NT2/D1 (cell line): ENCODE measurements at regions not wholly inside any gene's neighbourhood (a gene's known extent, or its start where the extent isn't known, plus 50 kb on each side); places are given as distances from the start of the nearest gene placed in this dataset.

Source experiments
- YY1 ChIP-seq: IDR thresholded peaks from 2 replicates; pipeline ENCODE4 v1.6.1; 2011; ENCODE audit not compliant: insufficient read length, insufficient read depth
- ZNF274 ChIP-seq: IDR thresholded peaks from 2 replicates; pipeline ENCODE4 v1.6.1; 2011; ENCODE audit warnings: mild to moderate bottlenecking, low read depth, low read length

- TF ChIP-seq ZNF274, result no peak
- no peak for TF ChIP-seq YY1
These were observed 50.9 kb upstream of the TUT7 start for GRCh38 chr9:86405086-86405491.
